Stimulated activated CD4-positive, alpha-beta T cell treated with anti-CD3 and anti-CD28 coated beads, Interleukin-4, amount 100 ng/mL, for 1 hour (primary cell): ENCODE measurements at regions not wholly inside any gene's neighbourhood (a gene's known extent, or its start where the extent isn't known, plus 50 kb on each side); places are given as distances from the start of the nearest gene placed in this dataset.
"Not testable (repeated sequence)": the region's sequence is repeated elsewhere in the genome, so short reads cannot be mapped to it uniquely, and the experiment has no call there.

Experiments used
- DNase-seq: peaks from one replicate; pipeline ENCODE4 v3.0.0-alpha.2; 2020

DNA sequence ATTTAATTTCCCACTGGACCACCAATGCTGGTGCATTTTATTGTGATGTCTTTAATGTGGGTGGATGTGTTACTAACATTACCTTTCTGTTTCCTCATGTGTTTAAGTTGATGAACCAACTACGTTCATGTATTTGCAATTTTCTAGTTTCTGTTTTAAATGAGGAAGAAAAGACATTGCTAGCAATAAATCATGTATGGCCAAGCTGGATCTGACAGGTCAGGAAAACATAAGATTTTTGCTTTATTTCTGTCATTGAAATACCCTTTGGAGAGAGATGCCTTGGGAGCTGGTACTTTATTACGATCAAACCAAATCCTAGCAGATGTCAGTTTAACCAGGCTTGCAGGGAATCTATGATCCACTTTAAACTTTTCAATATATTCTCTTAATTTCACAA, 553.2 kb downstream of the RFC3 start:
- no peak for DNase-seq

DNA sequence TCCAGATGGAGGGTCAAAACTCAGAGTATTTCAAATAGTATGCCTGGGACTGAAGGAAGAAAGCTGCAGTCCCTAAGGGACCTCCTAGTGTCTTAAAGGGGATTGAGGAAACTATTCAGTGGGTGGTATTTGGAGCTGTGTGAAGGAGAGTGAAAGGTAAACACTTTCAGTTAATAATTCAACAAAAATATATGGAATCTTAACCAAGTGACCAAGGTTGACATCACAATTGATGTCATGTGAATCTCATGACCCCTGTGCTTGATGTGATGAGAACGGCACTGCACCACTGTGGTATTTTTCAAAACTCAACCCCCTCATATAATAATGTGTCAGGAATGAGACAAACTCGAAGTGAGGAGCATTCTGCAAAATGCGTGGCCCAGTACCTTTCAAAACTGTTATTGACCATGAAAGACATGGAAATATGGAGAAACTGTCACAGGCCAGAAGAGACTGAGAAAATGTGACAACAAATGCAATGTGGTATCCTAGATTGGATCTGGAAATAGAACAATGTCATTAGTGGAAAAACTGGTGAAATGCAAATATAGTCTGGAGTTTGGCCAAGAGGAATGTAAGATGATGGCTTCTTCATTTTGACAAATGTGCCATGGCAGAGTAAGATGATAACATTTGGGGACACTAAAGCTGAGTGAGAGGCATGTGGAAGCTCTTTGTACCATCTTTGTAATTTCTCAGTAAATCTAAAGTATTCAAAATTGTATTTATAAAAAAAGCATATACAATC, 553.9 kb downstream of the RFC3 start:
- DNase-seq = no peak

DNA sequence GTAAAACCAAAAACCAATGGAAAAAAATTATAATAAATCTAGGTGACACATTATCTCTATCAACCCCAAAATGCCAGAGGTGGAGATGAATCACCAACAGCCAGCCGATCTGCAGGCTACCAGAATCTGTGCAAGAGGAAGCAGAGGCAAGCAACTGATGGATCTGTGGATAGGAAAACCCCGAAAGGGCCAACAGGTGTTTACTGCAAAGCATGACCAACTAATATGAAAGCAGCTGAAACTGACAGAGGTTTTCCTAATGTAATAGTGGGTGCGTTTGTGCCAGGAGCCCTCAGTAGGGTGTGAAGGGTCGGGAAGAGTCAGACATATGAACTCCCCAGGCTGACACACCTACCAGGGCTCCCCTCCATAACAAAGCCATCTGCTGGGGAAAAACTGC, 554.6 kb downstream of the RFC3 start:
- DNase-seq = no peak

DNA sequence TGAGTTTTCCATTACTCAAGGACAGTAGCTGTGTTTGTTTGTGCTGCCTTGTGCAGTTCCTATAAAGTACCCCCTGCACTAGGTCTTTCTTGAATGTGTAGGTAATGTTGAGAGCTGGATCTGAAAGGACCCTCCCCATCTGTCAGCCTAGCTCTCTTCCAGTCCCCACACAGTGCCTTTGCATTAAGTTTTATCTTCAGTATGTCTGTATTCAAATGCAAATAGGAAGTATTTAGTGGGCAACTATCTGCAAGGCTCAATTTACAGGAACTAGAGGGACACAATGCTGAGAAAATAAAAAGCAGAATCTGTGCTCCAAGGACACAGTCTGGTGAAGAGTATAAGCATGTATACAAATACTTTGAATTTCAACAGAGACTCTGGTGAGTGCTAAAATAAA, 558.5 kb downstream of the RFC3 start:
- DNase-seq = no peak

DNA sequence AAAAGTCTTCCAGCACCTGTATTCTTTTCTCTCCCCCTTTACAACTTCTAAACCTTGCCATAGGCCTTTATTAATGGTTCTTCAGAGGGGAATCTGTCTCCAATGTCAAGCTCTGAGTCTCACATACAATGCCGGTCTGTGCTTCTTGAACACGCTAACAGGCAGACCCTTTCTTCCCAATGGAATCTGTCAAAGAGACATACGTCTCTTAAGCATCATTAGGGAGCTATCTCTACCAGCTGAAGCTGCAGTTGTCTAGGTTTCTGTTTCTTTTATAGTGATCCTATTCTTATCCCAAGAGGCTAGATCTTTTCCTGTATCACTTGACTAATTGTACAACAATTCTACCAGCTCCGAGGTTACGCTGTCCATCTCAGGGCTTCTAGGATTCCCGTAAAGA, 560.8 kb upstream of the NBEA start:
- no peak for DNase-seq

DNA sequence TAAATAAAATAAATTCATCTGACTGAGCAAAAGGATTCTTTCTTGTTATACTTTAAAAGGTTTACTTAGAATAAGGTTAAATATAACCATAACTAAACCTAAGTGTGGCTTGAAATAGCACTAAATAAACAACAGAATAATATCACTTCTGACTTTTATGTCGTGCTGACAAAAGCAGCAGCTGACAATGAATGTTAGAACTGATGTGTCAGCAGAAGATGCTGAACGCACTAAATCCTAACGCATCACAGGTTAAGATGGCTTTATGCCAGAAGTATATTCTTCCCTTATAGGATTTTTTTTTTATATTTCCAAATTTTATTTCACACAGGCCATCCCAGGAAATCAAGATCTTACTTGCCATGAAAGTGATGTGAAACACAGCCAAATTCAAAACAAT, 558.3 kb upstream of the NBEA start:
- no peak for DNase-seq

DNA sequence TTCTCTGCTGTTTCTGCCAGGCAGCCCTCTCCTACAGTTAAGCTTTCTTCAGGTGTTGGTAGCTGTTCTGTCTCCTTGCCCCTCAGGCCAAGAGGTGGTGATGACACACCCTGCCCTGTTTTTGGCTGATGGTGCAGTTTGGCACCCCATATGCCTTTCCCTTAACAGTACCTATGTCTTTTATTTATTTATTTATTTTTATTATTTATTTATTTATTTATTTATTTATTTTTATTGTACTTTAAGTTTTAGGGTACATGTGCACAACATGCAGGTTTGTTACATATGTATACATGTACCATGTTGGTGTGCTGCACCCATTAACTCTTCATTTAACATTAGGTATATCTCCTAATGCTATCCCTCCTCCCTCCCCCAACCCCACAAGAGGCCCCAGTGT, 555.8 kb upstream of the NBEA start:
- DNase-seq = not testable (repeated sequence)

DNA sequence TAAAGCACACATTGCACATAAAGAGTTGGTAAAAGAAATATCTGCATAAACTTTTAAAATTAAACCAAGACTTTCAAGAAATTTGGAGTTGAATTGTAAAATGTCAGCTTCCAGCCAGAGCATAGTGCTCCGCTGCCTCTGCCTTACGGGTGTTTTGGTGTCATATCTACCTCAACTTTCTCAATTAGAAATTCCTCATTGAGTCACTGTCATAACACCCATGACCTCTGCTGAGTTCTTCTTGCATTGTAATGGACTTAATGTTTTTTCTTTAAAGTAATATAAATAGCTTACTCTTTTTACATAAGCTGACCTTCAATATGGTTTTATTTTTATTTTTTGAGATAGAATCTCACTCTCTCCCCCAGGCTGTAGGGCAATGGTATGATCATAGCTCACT, 551.0 kb upstream of the NBEA start:
- no peak for DNase-seq

DNA sequence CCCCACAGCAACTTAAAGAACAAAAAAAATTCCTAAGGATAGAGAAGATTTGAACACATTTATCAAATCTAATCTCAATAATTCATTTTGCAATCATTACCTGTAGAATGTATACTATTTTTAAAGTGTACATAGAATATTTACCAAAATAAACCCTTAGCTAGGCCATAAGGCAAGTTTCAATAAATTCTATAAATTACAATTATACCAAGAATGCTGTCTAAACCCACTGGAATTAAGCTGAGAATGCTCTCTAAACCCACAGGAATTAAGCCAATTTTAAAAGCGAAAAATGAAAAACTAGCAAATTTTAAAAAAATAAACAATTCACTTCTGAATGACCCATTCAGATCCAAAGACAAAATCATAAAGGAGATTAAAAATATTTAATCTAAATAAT, 540.4 kb upstream of the NBEA start:
- no peak for DNase-seq

DNA sequence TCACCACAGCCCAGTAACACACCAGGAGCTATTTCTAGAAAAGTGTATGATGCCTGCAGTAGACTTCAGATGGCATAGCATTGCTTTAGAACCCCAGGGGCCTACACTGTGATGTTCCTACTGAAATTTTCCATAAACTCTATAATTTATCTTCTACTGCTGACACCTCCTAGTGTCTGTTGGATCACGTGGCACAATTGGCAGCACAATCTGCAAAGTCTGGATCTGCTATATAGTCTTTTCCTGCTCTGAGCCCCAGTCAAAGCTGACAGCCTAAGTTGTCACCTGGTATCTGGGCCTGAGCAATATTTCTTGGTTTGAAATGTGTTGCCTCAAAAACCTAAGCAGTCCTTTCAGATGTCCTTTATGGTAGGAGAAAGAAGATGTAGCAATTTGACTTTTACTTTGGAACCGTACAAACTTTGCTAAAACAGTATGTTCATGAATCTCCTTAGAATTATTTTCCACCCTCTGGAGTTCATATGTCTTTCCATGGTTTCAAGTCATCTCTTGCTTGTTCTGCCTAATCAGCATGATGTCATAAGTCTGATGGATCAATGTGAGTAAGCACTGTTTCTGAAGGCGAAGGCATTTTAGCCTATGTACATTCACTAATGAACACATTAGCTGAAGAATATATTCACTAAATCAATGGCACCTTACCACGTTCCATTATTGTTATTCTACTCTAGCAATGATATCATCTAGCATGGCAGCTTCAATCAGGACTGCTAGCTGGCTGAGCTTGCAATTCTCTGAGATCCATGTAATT, 536.5 kb upstream of the NBEA start:
- no peak for DNase-seq

DNA sequence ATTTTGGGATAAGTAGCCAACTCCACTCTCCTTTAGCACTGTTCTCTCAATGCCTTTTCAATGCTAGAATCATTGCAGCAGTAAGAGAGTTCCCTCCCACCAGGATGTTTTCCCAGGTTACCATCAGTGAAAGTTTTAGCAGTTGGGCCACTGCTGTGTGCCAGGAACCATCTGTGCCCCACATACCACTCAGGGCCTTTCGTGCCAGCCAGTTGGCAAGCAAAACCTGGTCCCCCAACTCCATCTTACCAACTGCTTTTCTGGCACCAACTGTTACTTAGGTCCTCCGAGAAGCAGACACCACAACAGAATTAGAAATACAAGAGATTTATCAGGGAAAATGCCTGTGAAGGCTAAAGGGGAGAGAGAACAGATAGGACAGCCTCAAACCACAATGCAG, 533.4 kb upstream of the NBEA start:
- DNase-seq = no peak

DNA sequence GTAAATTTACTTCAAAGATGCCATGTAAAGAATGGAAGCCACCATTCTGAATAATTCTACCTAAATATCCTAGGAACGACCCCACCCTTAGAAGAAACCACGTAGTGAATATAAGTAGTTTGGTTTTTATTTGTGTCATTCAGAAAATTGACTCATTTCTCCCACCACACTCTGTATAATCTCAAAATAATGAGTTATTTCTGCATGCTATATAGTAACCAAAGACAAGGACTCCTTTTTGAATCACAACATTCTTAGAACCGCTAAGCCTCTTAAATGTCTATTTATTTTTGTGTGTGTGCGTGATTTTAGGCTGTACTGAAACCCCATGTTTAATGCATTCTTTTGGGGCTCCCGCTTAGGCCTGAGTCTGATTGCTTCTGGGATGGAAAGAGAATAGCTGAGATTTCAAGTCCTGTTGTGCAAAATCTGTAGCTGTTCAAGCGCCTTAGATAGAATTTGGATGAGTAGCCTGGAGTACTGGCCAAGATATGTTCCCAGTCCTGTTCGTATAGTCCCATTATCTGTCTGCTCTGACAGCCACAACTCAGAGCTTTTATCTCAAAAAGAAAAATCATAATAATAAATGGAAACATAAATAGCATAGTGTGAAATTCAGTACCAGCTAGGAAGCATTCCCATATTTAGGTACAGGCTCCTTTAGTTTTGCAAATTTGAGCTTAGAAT, 532.4 kb upstream of the NBEA start:
- no peak for DNase-seq

DNA sequence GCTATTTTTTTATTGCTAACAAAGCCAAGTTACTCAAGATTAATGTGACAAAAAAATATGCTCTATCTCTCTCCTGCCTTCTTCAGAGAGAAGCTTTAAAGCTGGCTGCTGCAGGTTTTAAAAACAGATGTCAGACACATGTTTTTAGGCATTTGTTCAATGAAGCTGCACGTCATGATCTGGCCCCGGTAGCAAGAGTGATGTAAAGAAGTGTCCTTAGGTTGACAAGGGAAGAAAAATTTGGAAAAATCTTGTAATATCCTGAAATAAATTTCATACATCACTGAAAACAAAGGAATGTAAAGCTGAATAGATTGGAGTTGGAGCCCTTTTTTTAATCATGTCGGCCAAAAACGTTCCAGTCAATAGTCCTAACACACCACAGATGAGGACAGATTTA, 531.4 kb upstream of the NBEA start:
- no peak for DNase-seq

DNA sequence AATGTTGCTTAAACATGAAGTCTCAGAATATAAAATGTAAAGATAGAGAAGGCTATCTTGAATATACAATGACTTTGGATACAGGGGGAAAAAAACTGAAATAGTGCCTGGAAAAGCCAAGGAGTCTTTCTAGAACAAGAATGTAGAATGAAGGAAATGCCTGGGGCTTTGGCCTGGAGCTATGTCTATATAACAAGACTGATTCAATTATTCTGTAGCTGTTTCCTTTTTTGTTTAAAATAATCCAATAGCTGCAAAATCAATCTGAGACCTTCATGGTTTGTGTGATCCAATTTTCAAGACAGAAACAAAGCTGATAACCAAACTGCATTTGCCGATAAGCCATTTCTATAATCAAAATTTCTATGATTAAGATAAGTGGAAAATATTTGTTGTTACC, 530.9 kb upstream of the NBEA start:
- no peak for DNase-seq

DNA sequence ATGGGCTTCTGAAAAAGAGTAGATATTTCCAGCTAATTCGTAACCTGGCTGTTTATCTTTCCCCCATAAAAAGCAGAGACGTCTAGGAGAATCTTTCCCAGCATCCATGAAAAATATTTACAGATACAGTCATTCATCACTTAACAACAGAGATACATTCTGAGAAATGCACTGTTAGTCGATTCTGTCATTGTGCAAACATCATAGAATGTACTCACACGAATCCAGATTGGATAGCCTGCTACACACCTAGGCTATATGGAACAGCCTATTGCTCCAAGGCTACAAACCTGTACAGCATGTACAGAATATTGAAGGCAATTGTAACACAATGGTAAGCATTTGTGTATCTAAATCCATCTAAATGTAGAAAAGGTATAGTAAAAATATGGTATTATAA, 530.2 kb upstream of the NBEA start:
- no peak for DNase-seq

DNA sequence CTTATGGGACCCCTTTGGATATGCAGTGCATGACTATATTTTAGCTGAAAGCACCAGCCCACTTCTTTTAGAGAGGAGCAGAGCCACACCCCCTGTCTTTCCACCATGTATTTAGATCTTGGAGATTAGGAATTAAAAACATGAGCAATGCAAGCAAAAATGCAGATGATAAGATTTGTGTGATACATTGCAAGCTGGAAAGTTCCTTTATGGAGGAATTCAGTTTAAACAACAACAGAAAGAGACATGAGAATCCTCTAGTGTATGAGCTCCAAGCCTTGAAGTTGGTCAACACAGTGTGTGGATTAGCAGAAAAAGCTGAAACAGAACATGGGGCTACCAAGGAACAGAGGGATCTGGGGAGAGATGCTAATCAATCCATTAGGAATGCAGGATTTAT, 529.8 kb upstream of the NBEA start:
- DNase-seq = no peak

DNA sequence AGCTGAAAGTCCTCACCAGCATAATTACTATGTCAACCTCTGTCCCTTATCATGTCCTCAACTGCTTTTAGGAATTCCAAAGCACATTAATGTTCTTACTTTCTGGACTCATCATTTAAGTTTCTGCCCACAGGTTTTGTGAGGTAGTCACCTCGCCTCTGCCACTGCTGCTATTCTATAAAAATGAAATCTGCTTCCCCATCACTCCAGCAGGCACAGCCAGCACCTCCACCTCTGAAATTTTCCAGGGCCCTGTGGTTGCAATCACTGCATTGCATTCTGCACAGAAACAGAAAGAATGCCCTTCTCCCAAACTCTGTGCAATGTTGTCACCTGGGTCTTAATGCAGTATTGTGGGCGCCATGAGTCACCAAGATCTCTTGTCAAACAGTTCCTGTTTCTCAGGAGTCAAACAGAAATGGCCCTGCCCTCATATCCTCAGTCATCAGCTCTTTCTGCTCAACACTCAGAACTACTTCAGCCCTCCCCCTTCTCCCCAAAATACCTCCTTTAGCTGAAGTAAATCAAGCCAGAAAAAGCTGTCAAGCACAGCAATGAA, 529.2 kb upstream of the NBEA start:
- DNase-seq = no peak

DNA sequence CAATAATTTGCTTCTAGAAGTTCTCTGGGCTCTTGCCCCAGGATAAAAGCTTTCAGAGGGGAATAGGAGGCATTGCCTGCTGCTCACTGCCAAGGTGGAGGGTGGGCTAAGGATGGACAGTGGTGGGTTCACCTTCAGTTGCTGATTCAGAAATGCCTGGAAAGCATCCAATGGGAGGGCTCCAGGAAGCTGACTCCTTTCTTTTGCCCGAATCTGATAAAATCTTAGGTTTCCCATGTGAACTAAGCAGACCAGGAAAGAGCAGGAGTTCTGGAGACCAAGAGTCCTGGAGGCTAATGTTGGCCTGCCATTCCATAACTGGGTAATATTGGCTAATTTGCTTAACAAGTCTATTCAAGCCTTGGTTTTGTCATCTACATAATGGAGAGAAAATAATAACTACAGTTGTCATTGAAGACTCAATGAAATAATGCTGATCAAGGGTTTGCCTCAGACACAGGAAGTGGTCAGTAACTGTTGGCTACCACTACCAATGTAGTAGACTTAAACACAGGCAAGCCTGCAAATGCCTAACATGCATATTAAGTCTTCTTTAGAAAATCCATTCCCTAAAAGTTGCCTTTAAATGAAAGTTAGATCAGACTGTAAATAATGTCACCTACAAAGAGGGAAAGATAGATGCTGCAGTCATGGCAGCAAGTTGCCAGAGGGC, 528.4 kb upstream of the NBEA start:
- DNase-seq = no peak

DNA sequence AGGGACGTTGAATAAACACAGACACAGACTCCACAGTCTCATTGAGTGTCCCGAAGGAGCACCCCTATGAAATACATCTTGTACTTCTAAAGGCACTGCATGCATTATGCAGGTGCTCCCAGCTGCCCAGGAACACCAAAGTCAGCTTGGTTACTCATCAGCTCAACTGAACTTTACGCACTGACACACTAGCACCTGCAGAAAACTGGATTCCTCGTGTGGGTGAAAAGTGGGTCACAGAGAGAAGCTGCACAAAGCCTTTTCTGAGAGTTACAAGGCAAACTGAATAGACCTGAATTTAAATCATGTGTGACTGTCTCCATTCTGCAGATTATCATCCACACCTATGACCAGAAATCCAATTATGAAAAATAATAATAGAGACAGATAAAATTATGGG, 527.5 kb upstream of the NBEA start:
- DNase-seq = no peak

DNA sequence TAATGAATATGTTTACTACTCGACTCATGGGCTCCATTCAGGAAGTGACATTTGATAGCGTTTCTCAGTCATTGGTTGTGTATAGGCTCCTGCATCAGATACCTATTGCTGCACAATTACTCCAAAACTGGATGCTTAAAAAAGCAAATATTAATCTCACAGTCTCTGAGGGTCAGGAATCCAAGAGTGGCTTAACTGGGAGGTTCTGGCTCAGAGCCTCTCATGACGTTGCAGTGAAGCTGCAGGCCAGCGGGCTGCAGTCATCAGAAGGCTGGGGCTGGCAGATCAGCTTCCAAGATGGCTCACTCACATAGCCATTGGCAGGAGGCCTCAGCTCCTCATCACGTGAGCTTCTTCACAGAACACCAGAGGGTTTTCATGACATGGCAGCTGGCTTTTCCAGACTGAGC, 525.1 kb upstream of the NBEA start:
- no peak for DNase-seq

DNA sequence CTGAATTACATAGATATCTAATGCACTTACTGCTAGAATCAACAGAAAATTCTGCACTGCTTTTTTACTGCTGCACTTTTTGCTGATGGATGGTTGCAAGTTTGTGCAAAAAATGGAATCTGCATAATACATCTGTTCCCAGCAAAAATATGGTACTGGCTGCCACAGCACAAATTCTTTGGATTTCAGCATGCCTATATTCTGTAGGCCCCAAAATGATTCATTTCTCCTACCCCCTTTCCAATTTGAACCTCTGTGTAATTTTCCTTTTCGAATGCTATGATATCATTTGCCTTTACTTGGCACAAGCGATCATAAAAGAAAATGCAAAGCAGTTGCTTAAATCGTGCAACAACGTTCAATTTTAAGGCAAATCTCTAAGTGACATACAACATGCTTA, 524.2 kb upstream of the NBEA start:
- no peak for DNase-seq

DNA sequence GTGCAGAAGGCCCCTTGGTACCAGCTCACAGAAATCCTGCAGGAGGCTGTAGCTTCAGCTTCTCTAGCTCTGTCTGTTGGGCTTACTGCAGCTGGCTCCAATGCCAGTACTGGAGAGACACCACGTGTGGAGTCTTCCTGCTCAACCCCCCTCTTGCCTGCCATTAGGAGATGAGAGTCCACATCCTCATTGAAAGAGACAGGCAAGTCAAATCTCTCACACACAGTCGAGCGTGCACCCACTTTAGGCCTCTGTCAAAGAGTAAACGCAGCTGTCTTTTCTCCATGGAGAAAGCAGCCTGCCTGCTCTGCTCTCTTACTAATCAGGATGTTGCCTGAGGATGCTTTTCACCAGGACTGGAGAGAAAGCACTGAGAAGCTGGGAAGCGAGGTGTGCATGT, 523.0 kb upstream of the NBEA start:
- DNase-seq = no peak

DNA sequence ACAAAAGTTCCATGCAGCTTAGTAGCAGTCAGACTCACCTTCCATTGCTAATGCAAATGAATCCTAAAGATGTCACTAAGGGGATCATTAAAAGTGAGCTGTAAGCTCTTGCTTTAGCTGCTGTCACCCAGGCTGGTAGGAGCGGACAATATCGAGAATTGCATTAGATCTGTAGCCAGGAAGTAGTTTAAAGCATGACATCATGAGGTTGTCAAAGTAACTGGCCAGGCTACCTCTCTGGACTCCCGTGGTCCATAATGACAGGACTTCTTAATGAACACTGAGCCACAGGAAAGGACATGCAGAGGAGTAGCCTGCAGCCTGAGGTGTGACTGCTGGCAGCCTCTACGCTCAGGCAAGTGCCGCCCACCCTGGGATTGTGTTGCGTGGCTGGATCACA, 522.3 kb upstream of the NBEA start:
- DNase-seq = no peak
